ENCODE measurements at regions not wholly inside any gene's neighbourhood (a gene's known extent, or its start where the extent isn't known, plus 50 kb on each side); places are given as distances from the start of the nearest gene placed in this dataset.

DNA sequence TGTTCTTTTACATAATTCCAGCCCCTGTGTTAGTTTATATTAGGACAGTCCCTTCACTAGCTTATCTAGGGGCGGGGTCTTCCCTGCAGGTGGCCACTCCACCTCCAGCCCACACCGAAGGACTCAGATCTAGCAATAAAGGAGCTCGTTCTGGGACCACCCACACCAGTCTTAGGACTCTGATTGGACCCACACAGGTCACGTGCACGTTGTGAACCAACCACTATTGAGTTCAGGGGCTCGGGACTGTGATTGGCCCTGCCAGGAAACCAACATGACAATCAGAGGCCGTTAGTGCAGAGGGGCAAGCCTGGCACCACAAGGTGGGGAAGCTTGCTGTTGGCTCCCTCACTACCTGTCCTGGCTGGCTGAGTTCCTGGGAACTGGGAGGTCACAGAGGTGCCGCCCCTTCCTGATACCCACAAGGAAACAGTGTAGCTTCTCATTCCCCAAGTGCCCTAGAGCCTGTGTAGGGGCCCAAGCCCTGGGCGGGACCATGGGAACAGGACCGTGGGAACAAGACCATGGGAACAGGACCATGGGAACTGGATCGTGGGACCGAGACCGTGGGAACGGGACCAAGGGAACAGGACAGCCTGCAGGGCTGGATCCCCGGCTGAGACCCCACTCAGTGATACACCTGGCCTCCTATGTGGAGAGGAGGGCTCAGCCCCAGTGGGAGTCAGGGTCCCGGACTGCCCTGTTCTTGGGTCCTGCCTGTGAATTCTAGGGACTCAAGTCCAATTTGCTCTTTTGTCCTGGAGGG is 297.8 kb downstream of the ADGRD1 start:
- H3K4me3 ChIP-seq: no peak overlapping the region
- no peaks in the 10 kb centered on the region for H3K9me3 ChIP-seq (ENCODE audit: low read depth)
- no peak overlapping the region for H3K4me2 ChIP-seq
- H4K20me1 ChIP-seq (ENCODE audit: insufficient read depth, poor library complexity, severe bottlenecking): no peaks in the 10 kb centered on the region
- no peaks in the 10 kb centered on the region for H3K9me2 ChIP-seq (replicated peaks; ENCODE audit: insufficient read depth)
- TF ChIP-seq EZH2 (IDR thresholded peaks at IDR 0.05; ENCODE audit: borderline replicate concordance) (no peak), EZH2phosphoT487 (IDR thresholded peaks at IDR 0.05; ENCODE audit: low read depth, severe bottlenecking, unreplicated experiment) (no peak), CTCF (IDR thresholded peaks at IDR 0.05; ENCODE audit: poor library complexity) (no peak)
- no peaks in the 10 kb centered on the region for H3K79me2 ChIP-seq
- no peaks in the 10 kb centered on the region for H3K4me1 ChIP-seq (ENCODE audit: insufficient read depth)
- no peaks in the 10 kb centered on the region for H3K27me3 ChIP-seq
- H2AFZ ChIP-seq: no peak overlapping the region
- no peak for DNase-seq (ENCODE audit: low spot score)
- H3K27ac ChIP-seq: no peak overlapping the region
- no peaks in the 10 kb centered on the region for H3K36me3 ChIP-seq (replicated peaks; ENCODE audit: insufficient read depth, low read depth)
- 83% methylated on average over 16 of the region's 16 CpGs for WGBS (ENCODE audit: low lambda C conversion rate, missing lambda C conversion rate)

DNA sequence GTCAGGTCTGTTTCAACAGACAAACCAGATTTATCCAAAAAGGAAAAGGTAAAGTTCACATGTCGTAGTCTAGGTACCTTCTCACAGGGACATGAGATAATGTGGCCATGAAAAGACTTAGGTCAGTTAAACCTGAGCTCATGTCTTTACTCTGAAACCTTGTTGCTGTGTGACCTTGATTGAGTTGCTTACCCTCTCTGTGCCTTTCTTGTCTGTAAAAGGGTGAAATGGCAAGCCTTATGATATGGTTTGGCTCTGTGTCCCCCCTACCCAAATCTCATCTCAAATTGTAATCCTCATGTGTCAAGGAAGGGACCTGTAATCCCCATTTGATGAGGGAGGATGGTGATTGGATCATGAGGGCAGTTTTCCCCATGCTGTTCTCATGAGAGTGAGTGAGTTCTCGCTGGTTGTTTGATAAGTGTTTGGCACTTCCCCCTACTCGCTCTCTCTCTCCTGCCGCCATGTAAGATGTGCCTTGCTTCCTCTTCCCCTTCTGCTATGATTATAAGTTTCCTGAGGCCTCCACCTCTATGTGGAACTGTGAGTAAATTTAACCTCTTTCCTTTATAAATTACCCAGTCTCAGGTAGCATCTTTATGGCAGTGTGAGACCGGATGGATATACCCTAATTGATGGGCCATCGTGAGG is 299.8 kb downstream of the ADGRD1 start:
- Histone ChIP-seq H3K9me2 (replicated peaks; ENCODE audit: insufficient read depth) (no peaks in the 10 kb centered on the region), H2AFZ (no peak overlapping the region), H3K9me3 (ENCODE audit: low read depth) (no peaks in the 10 kb centered on the region), H3K4me1 (ENCODE audit: insufficient read depth) (no peaks in the 10 kb centered on the region), H3K4me3 (no peak overlapping the region), H3K79me2 (no peaks in the 10 kb centered on the region), H3K27me3 (no peaks in the 10 kb centered on the region), H3K36me3 (replicated peaks; ENCODE audit: insufficient read depth, low read depth) (no peaks in the 10 kb centered on the region), H3K27ac (no peak overlapping the region), H4K20me1 (ENCODE audit: insufficient read depth, poor library complexity, severe bottlenecking) (no peaks in the 10 kb centered on the region), H3K4me2 (no peak overlapping the region)
- no peak for DNase-seq (ENCODE audit: low spot score)
- 88% methylated on average over 6 of the region's 6 CpGs for WGBS (ENCODE audit: low lambda C conversion rate, missing lambda C conversion rate)
- TF ChIP-seq EZH2 (IDR thresholded peaks at IDR 0.05; ENCODE audit: borderline replicate concordance) (no peak), CTCF (IDR thresholded peaks at IDR 0.05; ENCODE audit: poor library complexity) (no peak), EZH2phosphoT487 (IDR thresholded peaks at IDR 0.05; ENCODE audit: low read depth, severe bottlenecking, unreplicated experiment) (no peak)

DNA sequence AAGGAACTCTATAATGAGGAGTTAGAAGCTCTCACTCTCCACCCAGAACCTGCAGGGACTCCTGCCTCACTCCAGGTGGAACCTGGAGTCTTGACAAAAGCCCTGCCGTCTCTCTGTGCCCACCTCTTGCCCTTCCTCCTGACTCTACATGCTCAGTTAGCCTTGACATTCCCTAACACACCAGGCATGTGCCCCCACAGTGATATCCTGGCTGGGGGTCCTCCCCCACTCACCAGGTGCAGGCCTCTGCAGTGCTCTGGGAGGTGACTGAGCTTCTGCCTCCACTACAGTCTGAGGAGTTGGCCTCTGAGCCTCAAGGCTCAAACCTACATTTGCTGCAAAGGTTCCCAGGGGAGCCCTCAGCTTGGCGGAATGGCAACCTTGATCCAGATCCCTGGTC is 300.7 kb downstream of the ADGRD1 start:
- Histone ChIP-seq H3K79me2 (no peaks in the 10 kb centered on the region), H4K20me1 (ENCODE audit: insufficient read depth, poor library complexity, severe bottlenecking) (no peaks in the 10 kb centered on the region), H2AFZ (no peak overlapping the region), H3K36me3 (replicated peaks; ENCODE audit: insufficient read depth, low read depth) (no peaks in the 10 kb centered on the region), H3K9me3 (ENCODE audit: low read depth) (no peaks in the 10 kb centered on the region), H3K4me2 (no peak overlapping the region), H3K9me2 (replicated peaks; ENCODE audit: insufficient read depth) (no peaks in the 10 kb centered on the region), H3K27me3 (no peaks in the 10 kb centered on the region), H3K4me3 (no peak overlapping the region), H3K27ac (no peak overlapping the region), H3K4me1 (ENCODE audit: insufficient read depth) (no peaks in the 10 kb centered on the region)
- TF ChIP-seq CTCF (IDR thresholded peaks at IDR 0.05; ENCODE audit: poor library complexity) (no peak), EZH2 (IDR thresholded peaks at IDR 0.05; ENCODE audit: borderline replicate concordance) (no peak), EZH2phosphoT487 (IDR thresholded peaks at IDR 0.05; ENCODE audit: low read depth, severe bottlenecking, unreplicated experiment) (no peak)
- WGBS (ENCODE audit: low lambda C conversion rate, missing lambda C conversion rate): 76% methylated on average over 2 of the region's 2 CpGs
- no peak for DNase-seq (ENCODE audit: low spot score)
